H1 (cell line): ENCODE measurements at regions not wholly inside any gene's neighbourhood (a gene's known extent, or its start where the extent isn't known, plus 50 kb on each side); places are given as distances from the start of the nearest gene placed in this dataset.

Experiments used
- CTCF ChIA-PET: fragments of 300-600 bp; sonication (Branson Sonifier 250); formaldehyde crosslinking; loops from one replicate; lab custom pipeline; 2021; ENCODE audit not compliant: partially characterized antibody; lab: Charles Lee
- POLR2A ChIA-PET: fragments of 300-600 bp; sonication (Branson Sonifier 250); formaldehyde crosslinking; loops from one replicate; lab custom pipeline; 2021; ENCODE audit warnings: inconsistent platforms; ENCODE audit not compliant: partially characterized antibody; lab: Charles Lee
- DNase-seq, 2 experiments: peaks; one replicate each; pipeline versions ENCODE4 v3.0.0 to v3.0.0-alpha.2; 2010 to 2022; ENCODE audit warnings: low spot score in 2 of 2, low read depth in 1 of 2, mixed read lengths in 1 of 2
- FAIRE-seq: peaks from 2 replicates; lab custom pipeline; 2011; peaks lifted over from hg19 to GRCh38; lab: Jason Lieb, UNC
- H2AFZ ChIP-seq: 2 replicates; pipeline ENCODE4 v1.8.1; 2012; ENCODE audit warnings: low read length, inconsistent platforms
- H2AK5ac ChIP-seq: 2 replicates; pipeline ENCODE4 v1.6.1; 2013; ENCODE audit warnings: low read depth, low read length
- H2BK120ac ChIP-seq: replicated peaks from 2 replicates; pipeline ENCODE3; 2013; ENCODE audit warnings: low read depth, low read length, inconsistent platforms
- H2BK12ac ChIP-seq: 2 replicates; pipeline ENCODE4 v1.6.1; 2013; ENCODE audit warnings: low read depth, low read length
- H2BK15ac ChIP-seq: 2 replicates; pipeline ENCODE4 v1.6.1; 2013; ENCODE audit warnings: low read length
- H2BK20ac ChIP-seq: 2 replicates; pipeline ENCODE4 v1.6.1; 2013; ENCODE audit warnings: low read length
- H2BK5ac ChIP-seq: 2 replicates; pipeline ENCODE4 v1.6.1; 2013; ENCODE audit warnings: low read depth, low read length
- H3K14ac ChIP-seq: 2 replicates; pipeline ENCODE4 v1.6.1; 2013; ENCODE audit warnings: inconsistent platforms; ENCODE audit not compliant: insufficient read length
- H3K18ac ChIP-seq: 2 replicates; pipeline ENCODE4 v1.6.1; 2013; ENCODE audit warnings: low read length; ENCODE audit errors: extremely low read depth
- H3K23ac ChIP-seq: 2 replicates; pipeline ENCODE4 v1.6.1; 2013; ENCODE audit warnings: inconsistent platforms; ENCODE audit not compliant: insufficient read length
- H3K23me2 ChIP-seq: 2 replicates; pipeline ENCODE4 v1.6.1; 2013; ENCODE audit warnings: low read depth, low read length
- H3K27ac ChIP-seq: 2 replicates; pipeline ENCODE4 v1.6.1; 2011; ENCODE audit warnings: low read depth, low read length, inconsistent platforms
- H3K27me3 ChIP-seq, 4 experiments: replicated peaks in 1 of 4; 1 replicate in 1 of 4; 2 replicates in 3 of 4; pipeline versions ENCODE4 v1.6.1 to v1.8.1; 2011 to 2013; ENCODE audit warnings: low read length in 3 of 4, mild to moderate bottlenecking in 3 of 4, inconsistent platforms in 2 of 4, mixed read lengths in 2 of 4, moderate library complexity in 1 of 4; ENCODE audit not compliant: control insufficient read depth in 3 of 4, insufficient read depth in 3 of 4; ENCODE audit errors: extremely low read depth in 1 of 4
- H3K36me3 ChIP-seq, 4 experiments: 2 replicates each; pipeline versions ENCODE4 v1.6.1 to v1.8.1; 2011 to 2013; ENCODE audit warnings: mild to moderate bottlenecking in 4 of 4, low read length in 3 of 4, moderate library complexity in 2 of 4, control low read depth in 1 of 4, inconsistent platforms in 1 of 4; ENCODE audit not compliant: insufficient read depth in 4 of 4, control insufficient read depth in 2 of 4
- H3K4ac ChIP-seq: replicated peaks from 2 replicates; pipeline ENCODE3; 2013; ENCODE audit warnings: low read length, low read depth, mixed read lengths, inconsistent platforms; ENCODE audit not compliant: insufficient read length
- H3K4me1 ChIP-seq, 4 experiments: replicated peaks in 1 of 4; 1 replicate in 1 of 4; 2 replicates in 3 of 4; pipeline versions ENCODE4 v1.6.1 to v1.8.1; 2011 to 2013; ENCODE audit warnings: low read length in 3 of 4, inconsistent platforms in 2 of 4, mixed read lengths in 1 of 4; ENCODE audit not compliant: insufficient read depth in 4 of 4, control insufficient read depth in 3 of 4
- H3K4me2 ChIP-seq, 2 experiments: 2 replicates each; pipeline versions ENCODE4 v1.6.1 to v1.8.1; 2011 to 2013; ENCODE audit warnings: low read depth in 2 of 2, low read length in 2 of 2, control low read depth in 1 of 2, inconsistent platforms in 1 of 2, mild to moderate bottlenecking in 1 of 2; ENCODE audit not compliant: insufficient read depth in 1 of 2
- H3K4me3 ChIP-seq, 4 experiments: fragments of 200-600, 300-600 bp in 1 of 4; sonication (generic), shearing (Covaris generic), sonication (Bioruptor Twin) in 1 of 4; 2 replicates each; pipeline versions ENCODE4 v1.5.1 to v1.8.1; 2011 to 2016; ENCODE audit warnings: low read length in 4 of 4, low read depth in 3 of 4, control low read depth in 2 of 4, inconsistent platforms in 2 of 4, mild to moderate bottlenecking in 2 of 4, mixed read lengths in 1 of 4, moderate library complexity in 1 of 4; ENCODE audit not compliant: insufficient read depth in 2 of 4; ENCODE audit errors: extremely low read depth in 1 of 4
- H3K56ac ChIP-seq: replicated peaks from 2 replicates; pipeline ENCODE3; 2013; ENCODE audit warnings: low read depth, mild to moderate bottlenecking, mixed read lengths, low read length, inconsistent platforms; ENCODE audit not compliant: insufficient read length
- H3K79me1 ChIP-seq: 2 replicates; pipeline ENCODE4 v1.6.1; 2013; ENCODE audit warnings: low read depth, low read length, control low read depth
- H3K79me2 ChIP-seq, 2 experiments: 2 replicates each; pipeline versions ENCODE4 v1.6.1 to v1.8.1; 2012 to 2013; ENCODE audit warnings: low read length in 2 of 2, mild to moderate bottlenecking in 2 of 2, inconsistent platforms in 1 of 2; ENCODE audit not compliant: insufficient read depth in 2 of 2, control insufficient read depth in 1 of 2
- H3K9ac ChIP-seq, 4 experiments: replicated peaks in 1 of 4; 1 replicate in 1 of 4; 2 replicates in 3 of 4; pipeline versions ENCODE4 v1.6.1 to v1.8.1; 2011 to 2013; ENCODE audit warnings: low read depth in 3 of 4, low read length in 3 of 4, control low read depth in 2 of 4, mild to moderate bottlenecking in 2 of 4, moderate library complexity in 2 of 4, inconsistent platforms in 1 of 4; ENCODE audit errors: extremely low read depth in 1 of 4
- H3K9me3 ChIP-seq, 2 experiments: 2 replicates each; pipeline versions ENCODE4 v1.6.1 to v1.8.1; 2012 to 2013; ENCODE audit warnings: mild to moderate bottlenecking in 2 of 2, moderate library complexity in 2 of 2, control low read depth in 1 of 2, inconsistent platforms in 1 of 2, low read depth in 1 of 2, low read length in 1 of 2, mixed read lengths in 1 of 2; ENCODE audit not compliant: insufficient read depth in 2 of 2
- H4K20me1 ChIP-seq, 2 experiments: replicated peaks in 1 of 2; 2 replicates each; pipeline versions ENCODE3 to v1.8.1; 2011 to 2013; ENCODE audit warnings: inconsistent platforms in 2 of 2, low read length in 2 of 2, mild to moderate bottlenecking in 1 of 2; ENCODE audit not compliant: insufficient read depth in 2 of 2, control insufficient read depth in 1 of 2
- H4K5ac ChIP-seq: 2 replicates; pipeline ENCODE4 v1.6.1; 2013; ENCODE audit warnings: low read length, low read depth, mixed read lengths, inconsistent platforms; ENCODE audit not compliant: insufficient read length
- H4K8ac ChIP-seq: 2 replicates; pipeline ENCODE4 v1.8.0; 2013; ENCODE audit warnings: mild to moderate bottlenecking, moderate library complexity, low read length, inconsistent platforms; ENCODE audit not compliant: insufficient read depth; ENCODE audit errors: extremely low read depth
- H4K91ac ChIP-seq: replicated peaks from 2 replicates; pipeline ENCODE3; 2013; ENCODE audit warnings: low read length, mixed read lengths, inconsistent platforms; ENCODE audit not compliant: insufficient read length
- EGR1 ChIP-seq: IDR thresholded peaks from 2 replicates; pipeline ENCODE4 v1.6.1; 2011; ENCODE audit warnings: low read depth, low read length, borderline replicate concordance
- GTF2F1 ChIP-seq: IDR thresholded peaks from 2 replicates; pipeline ENCODE4 v1.6.1; 2012; ENCODE audit warnings: low read depth, low read length, improper control_type of control experiment, borderline replicate concordance
- JUND ChIP-seq: IDR thresholded peaks from 2 replicates; pipeline ENCODE4 v1.6.1; 2011; ENCODE audit warnings: mild to moderate bottlenecking, improper control_type of control experiment, low read length
- RXRA ChIP-seq: IDR thresholded peaks from 2 replicates; pipeline ENCODE4 v1.6.1; 2011; ENCODE audit warnings: low read depth, mild to moderate bottlenecking, low read length, moderate library complexity; ENCODE audit not compliant: insufficient read depth
- SIRT6 ChIP-seq: IDR thresholded peaks from one replicate; pipeline ENCODE4 v1.7.1; 2012; ENCODE audit warnings: low read length, inconsistent platforms
- SP1 ChIP-seq: IDR thresholded peaks from 2 replicates; pipeline ENCODE4 v1.6.1; 2011; ENCODE audit warnings: low read depth, low read length
- SP2 ChIP-seq: IDR thresholded peaks from 2 replicates; pipeline ENCODE4 v1.6.1; 2012; ENCODE audit warnings: mild to moderate bottlenecking, low read length, inconsistent platforms
- TCF12 ChIP-seq: IDR thresholded peaks from 2 replicates; pipeline ENCODE4 v1.6.1; 2011; ENCODE audit warnings: low read depth, mild to moderate bottlenecking, low read length
- ZNF274 ChIP-seq: IDR thresholded peaks from 2 replicates; pipeline ENCODE4 v1.7.0; 2012; ENCODE audit warnings: low read length, borderline replicate concordance; ENCODE audit errors: extremely low read depth
- WGBS, 2 experiments: shearing (Covaris generic) in 1 of 2; methylation state at CpG; one replicate each; pipeline versions ENCODE4 v1.1.6 to v1.1.7; 2013 to 2015; ENCODE audit warnings: low lambda C conversion rate in 2 of 2, mixed read lengths in 2 of 2, inconsistent platforms in 1 of 2, low coverage in 1 of 2, missing lambda C conversion rate in 1 of 2; ENCODE audit not compliant: insufficient replicate concordance in 2 of 2, insufficient coverage in 1 of 2, insufficient read length in 1 of 2; ENCODE audit errors: extremely low coverage in 1 of 2, missing lambda C conversion rate in 1 of 2; 5-methylcytosine and 5-hydroxymethylcytosine counted together

DNA sequence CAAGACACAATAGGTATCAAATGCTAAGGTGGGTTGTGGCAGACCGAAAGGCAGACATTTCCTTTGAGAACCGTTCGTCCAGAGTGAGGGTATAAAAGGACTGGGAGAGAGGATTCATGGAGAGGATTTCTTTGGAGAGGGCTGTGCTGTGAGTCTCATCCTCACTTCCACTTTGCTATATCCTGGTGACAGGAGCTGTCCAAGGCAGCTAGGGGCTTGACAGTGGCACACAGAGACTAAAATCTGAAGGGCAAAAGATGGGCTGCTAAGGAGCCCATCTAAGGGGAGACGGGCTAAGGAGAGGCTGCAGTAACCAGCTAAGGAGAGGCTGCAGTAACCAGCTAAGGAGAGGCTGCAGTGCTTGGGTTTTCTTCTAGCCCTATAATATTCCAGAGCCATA is 214.0 kb upstream of the ADRA1B start:
- H2BK20ac ChIP-seq, result no peak overlapping the region
- no peak overlapping the region for H3K27ac ChIP-seq
- H3K23me2 ChIP-seq, result no peaks in the 10 kb centered on the region
- no peak overlapping the region for H3K9ac ChIP-seq
- TF ChIP-seq RXRA (no peak), GTF2F1 (no peak), JUND (no peak), SP2 (no peak), ZNF274 (no peak), SIRT6 (no peak), SP1 (no peak), TCF12 (no peak), EGR1 (no peak)
- no peak overlapping the region for H2BK120ac ChIP-seq
- H3K14ac ChIP-seq, result no peak overlapping the region
- H3K4me3 ChIP-seq, result no peak overlapping the region
- no peaks in the 10 kb centered on the region for H3K27me3 ChIP-seq
- H2AK5ac ChIP-seq, result no peak overlapping the region
- H3K18ac ChIP-seq, result no peak overlapping the region
- H3K9me3 ChIP-seq, result 0 out of 4 replicates have a peak, but pooled peaks cover 0 to 3% of the 10 kb centered on the region in 2 experiments
- no peak for FAIRE-seq
- no peak overlapping the region for H4K5ac ChIP-seq
- no peak overlapping the region for H4K8ac ChIP-seq
- ChIA-PET CTCF (interaction anchor here (0.9 kb wide), 1 partner anchor 54 kb away, joined by 3 read pairs; no protein-coding TSS in a partner anchor), POLR2A (no interaction called here)
- H2BK5ac ChIP-seq, result no peak overlapping the region
- H3K56ac ChIP-seq, result no peak overlapping the region
- no peaks in the 10 kb centered on the region for H3K36me3 ChIP-seq
- no peak overlapping the region for H3K23ac ChIP-seq
- H2BK15ac ChIP-seq, result no peak overlapping the region
- no peak for DNase-seq
- H3K4ac ChIP-seq, result no peak overlapping the region
- H4K91ac ChIP-seq, result no peak overlapping the region
- no peaks in the 10 kb centered on the region for H4K20me1 ChIP-seq
- H2BK12ac ChIP-seq, result no peak overlapping the region
- no peaks in the 10 kb centered on the region for H3K4me1 ChIP-seq
- no peaks in the 10 kb centered on the region for H3K79me1 ChIP-seq
- WGBS, 2 experiments, result 90% methylated on average over 4 of the region's 4 CpGs; no CpG with 5 or more reads in 1 of the 2 experiments
- H3K79me2 ChIP-seq, result no peaks in the 10 kb centered on the region
- H2AFZ ChIP-seq, result no peak overlapping the region
- no peak overlapping the region for H3K4me2 ChIP-seq
